GM12872 (cell line): ENCODE measurements at regions not wholly inside any gene's neighbourhood (a gene's known extent, or its start where the extent isn't known, plus 50 kb on each side); places are given as distances from the start of the nearest gene placed in this dataset.

ENCODE experiments used
- TF ChIP-seq, protein P1 (sequence below): IDR thresholded peaks from 3 replicates; pipeline ENCODE4 v1.5.1; 2011; ENCODE audit warnings: low read depth, mild to moderate bottlenecking, low read length, moderate library complexity; ENCODE audit not compliant: insufficient read depth

DNA sequence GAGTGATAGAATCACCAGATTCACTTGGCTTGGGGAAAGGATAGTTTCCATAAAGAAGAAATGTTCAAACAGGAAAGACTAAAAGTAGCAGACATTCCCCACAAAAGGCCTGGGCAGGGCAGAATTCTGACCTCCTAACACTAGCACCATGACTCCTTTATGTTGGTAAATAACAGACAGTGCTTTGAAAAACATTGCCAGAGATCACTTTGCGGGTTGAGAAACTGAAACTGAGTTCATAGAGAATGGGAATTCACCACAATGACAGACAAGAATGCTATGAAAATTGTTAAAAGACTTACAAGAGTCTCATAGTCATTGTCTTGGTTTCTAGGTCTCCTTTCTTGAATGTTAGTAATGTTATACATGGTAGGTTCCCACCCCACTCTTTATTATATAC is 172.5 kb upstream of the GLRA1 start:
- TF ChIP-seq, protein P1, sequence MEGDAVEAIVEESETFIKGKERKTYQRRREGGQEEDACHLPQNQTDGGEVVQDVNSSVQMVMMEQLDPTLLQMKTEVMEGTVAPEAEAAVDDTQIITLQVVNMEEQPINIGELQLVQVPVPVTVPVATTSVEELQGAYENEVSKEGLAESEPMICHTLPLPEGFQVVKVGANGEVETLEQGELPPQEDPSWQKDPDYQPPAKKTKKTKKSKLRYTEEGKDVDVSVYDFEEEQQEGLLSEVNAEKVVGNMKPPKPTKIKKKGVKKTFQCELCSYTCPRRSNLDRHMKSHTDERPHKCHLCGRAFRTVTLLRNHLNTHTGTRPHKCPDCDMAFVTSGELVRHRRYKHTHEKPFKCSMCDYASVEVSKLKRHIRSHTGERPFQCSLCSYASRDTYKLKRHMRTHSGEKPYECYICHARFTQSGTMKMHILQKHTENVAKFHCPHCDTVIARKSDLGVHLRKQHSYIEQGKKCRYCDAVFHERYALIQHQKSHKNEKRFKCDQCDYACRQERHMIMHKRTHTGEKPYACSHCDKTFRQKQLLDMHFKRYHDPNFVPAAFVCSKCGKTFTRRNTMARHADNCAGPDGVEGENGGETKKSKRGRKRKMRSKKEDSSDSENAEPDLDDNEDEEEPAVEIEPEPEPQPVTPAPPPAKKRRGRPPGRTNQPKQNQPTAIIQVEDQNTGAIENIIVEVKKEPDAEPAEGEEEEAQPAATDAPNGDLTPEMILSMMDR = no peak

DNA sequence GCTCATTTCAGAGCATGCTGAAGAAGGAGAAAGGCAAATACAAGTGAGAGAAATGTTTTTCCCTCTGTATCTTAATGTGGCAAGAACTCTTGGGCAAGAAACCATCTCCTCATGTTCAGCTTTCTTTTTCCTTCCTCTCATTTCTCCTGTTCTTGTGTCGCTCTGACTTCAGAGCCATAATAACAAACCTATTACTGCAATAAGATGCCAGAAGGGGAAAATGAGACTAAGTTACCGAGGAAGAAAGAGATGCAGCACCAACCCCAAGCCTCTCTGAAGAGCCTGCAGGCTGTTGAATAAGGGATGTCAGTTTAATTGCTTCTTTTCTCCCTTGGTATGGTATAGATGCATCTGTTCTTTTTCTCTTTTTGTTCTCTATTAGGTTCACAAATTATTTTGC is 170.1 kb upstream of the GLRA1 start:
- TF ChIP-seq, protein P1 = no peak

DNA sequence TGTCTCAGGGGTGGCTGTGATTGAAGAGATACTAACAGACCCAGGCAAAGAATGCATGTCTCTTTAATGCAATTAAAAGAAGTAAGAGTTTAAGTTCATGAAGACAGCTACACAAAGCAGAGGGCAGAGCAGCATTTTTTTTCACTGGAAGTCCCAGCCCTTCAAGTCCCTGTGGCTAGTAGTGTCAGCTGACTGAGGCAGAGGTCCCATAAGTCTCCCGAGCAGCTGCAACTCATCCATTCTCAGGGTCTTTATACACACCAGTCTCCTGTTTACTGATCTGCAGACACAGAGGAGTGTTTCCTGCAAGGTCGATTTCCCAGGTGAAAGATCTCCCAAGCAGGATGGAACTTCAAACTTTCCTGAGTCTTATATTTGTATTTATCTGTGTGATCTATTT is 169.4 kb upstream of the GLRA1 start:
- TF ChIP-seq, protein P1 = no peak

DNA sequence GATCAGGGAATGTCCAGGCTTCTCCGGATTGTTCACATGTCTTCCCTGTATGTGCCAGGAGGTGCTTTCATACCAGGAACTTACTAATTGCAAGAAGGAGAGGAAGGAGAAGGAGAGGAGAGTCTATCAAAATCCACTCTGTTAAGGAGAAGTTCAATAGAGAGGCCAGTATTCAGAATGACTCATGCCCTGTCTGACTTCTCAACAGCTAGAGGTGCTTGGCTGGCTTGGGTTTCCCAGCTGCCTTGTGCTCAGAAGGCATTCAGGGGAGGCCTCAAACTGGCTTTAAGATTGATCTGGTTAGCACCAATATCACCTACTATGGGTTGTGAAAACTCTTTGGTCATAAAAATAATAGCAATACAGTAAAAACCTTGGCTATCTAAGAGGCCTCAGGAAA is 167.9 kb upstream of the GLRA1 start:
- TF ChIP-seq, protein P1 = no peak

DNA sequence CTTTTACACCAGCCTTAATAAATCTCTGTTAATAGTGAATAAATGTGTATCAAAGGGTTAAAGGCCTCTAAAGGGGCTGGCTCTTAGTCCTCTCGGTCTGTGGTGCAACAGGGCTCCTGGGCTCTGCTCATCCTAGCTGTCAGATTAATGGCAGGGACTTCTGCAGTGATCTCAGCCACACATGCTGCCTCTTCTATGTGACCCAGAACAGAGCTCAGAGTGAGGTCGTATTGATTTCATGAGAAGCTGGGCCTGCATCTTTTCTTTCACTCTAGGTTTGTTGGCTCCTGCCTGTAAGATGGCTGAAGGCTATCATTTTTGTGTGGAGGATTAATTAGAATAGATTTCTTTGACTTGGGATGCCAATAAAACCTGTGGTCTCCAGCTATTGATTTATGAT is 165.0 kb upstream of the GLRA1 start:
- TF ChIP-seq, protein P1 = no peak

DNA sequence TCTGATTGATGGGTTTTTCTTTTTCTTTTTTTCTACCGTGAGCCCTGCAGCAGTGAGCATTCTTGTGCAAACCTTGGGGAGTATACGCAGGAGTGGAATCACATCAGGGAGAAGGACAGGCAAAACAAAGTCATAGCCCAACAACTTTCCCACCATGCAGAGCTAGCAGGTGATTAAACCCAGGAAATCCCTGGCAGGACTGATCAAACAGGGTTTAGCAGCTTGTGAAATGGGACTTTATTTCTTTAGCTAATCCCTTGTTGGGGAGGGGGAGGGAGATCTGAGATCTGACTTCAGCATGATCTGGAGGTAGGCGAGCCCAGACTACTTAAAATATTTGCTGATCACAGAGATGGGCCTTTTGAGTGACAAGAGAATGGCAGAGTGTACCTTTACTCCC is 162.0 kb upstream of the GLRA1 start:
- TF ChIP-seq, protein P1 = no peak

DNA sequence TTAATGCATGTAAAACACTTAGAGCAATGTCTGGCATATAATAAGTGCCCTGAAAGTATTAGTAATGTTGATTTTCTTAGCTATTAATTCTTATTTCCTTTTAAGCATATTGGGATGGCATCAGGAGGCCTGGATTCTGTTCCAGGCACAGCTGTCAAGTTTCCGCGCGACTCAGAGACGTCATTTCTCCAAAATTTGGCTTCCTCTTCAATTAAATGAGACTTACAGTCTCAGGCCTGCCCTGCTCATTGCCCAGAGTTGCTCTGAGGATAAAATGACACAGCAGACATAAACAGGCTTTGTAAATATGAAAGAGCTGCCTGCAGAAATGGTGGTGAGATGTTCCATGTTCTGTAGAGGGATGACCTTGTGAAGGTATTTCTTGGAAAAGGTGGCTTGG is 159.8 kb upstream of the GLRA1 start:
- TF ChIP-seq, protein P1 = no peak

DNA sequence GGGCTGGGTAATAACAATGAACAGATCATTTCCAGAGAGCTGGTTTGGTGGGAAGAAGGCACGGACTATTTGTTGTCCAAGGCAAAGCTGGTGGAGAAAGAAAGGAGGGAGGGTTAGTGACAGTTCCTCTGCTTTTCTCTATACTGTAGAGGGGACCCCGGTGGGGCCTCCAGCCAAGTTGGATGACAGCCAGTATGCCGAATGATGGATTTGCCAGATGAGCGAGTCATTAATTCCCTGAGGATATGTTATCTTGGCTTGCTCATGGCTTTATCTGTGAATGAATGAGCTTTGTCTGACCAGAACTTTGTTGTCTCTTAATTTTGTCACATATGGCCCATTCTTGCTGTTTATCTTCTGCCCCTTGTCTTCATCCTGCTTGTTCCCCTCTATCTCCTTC is 158.6 kb upstream of the GLRA1 start:
- TF ChIP-seq, protein P1 = no peak
